Gastroesophageal sphincter (tissue), 4 donors: ENCODE measurements at regions not wholly inside any gene's neighbourhood (a gene's known extent, or its start where the extent isn't known, plus 50 kb on each side); places are given as distances from the start of the nearest gene placed in this dataset.

Experiments used
- ATAC-seq: fragments of 150-250 bp; one replicate; pipeline ENCODE4 v1.9.1; 2016; ENCODE audit warnings: mild to moderate bottlenecking, moderate library complexity
- H3K27ac ChIP-seq, 4 donors: fragments of 200-600 bp; sonication (generic) in 3 of 4; 1 replicate in 3 of 4; 2 replicates in 1 of 4; pipeline ENCODE4 v1.5.1; 2016 to 2019
- H3K27me3 ChIP-seq: fragments of 200-600 bp; sonication (generic); one replicate; pipeline ENCODE4 v1.5.1; 2019
- H3K36me3 ChIP-seq, 2 donors: fragments of 200-600 bp; sonication (generic); one replicate each; pipeline ENCODE4 v1.5.1; 2019; ENCODE audit warnings: control low read depth in 1 of 2
- H3K4me1 ChIP-seq, 3 donors: fragments of 200-600 bp; sonication (generic); 1 replicate in 2 of 3; 2 replicates in 1 of 3; pipeline ENCODE4 v1.5.1; 2016 to 2019; ENCODE audit warnings: control low read depth in 2 of 3
- H3K4me3 ChIP-seq, 2 donors: fragments of 200-600 bp; sonication (generic); one replicate each; pipeline ENCODE4 v1.5.1; 2019; ENCODE audit warnings: mild to moderate bottlenecking in 1 of 2, moderate library complexity in 1 of 2
- H3K9me3 ChIP-seq, 3 donors: fragments of 200-600 bp; sonication (generic); one replicate each; pipeline ENCODE4 v1.5.1; 2017 to 2019; ENCODE audit warnings: control low read depth in 2 of 3
- EP300 ChIP-seq: sonication (generic); formaldehyde crosslinking; IDR thresholded peaks from one replicate; pipeline ENCODE4 v1.6.1; 2017; ENCODE audit warnings: antibody characterized with exemption, mild to moderate bottlenecking
- POLR2A ChIP-seq, 2 donors: fragments of 450-650 bp; IDR thresholded peaks; one replicate each; pipeline ENCODE4 v1.6.1; 2017; ENCODE audit warnings: antibody characterized with exemption in 2 of 2, mild to moderate bottlenecking in 2 of 2, moderate library complexity in 1 of 2
- POLR2AphosphoS5 ChIP-seq: sonication (generic); formaldehyde crosslinking; IDR thresholded peaks from one replicate; pipeline ENCODE4 v1.6.1; 2017; ENCODE audit warnings: antibody characterized with exemption
- WGBS, 2 donors: methylation state at CpG; one replicate each; pipeline ENCODE4 v1.1.5; 2018; ENCODE audit warnings: low coverage in 1 of 2; 5-methylcytosine and 5-hydroxymethylcytosine counted together
- TF ChIP-seq, protein P1 (sequence below), 4 experiments: fragments of 200-600 bp in 2 of 4; fragments of 450-650 bp in 2 of 4; sonication (generic) in 1 of 4; IDR thresholded peaks; one replicate each; pipeline ENCODE4 v1.5.1; 2017 to 2019; ENCODE audit warnings: antibody characterized with exemption in 4 of 4, mild to moderate bottlenecking in 2 of 4, moderate library complexity in 2 of 4

GRCh38 chr4:158046345-158046744 is 126.5 kb downstream of the GASK1B start:
- Histone ChIP-seq H3K27me3 (no peaks in the 10 kb centered on the region), H3K4me3 (no peak overlapping the region), H3K4me1 (no peaks in the 10 kb centered on the region), H3K9me3 (no peaks in the 10 kb centered on the region), H3K27ac (no peak overlapping the region), H3K36me3 (no peaks in the 10 kb centered on the region)
- WGBS, 2 donors: 65 to 79% methylated on average over 4 of the region's 4 CpGs
- no peak for ATAC-seq
- TF ChIP-seq POLR2A (IDR thresholded peaks at IDR 0.05) (no peak), EP300 (no peak), POLR2AphosphoS5 (no peak)
- TF ChIP-seq, protein P1, sequence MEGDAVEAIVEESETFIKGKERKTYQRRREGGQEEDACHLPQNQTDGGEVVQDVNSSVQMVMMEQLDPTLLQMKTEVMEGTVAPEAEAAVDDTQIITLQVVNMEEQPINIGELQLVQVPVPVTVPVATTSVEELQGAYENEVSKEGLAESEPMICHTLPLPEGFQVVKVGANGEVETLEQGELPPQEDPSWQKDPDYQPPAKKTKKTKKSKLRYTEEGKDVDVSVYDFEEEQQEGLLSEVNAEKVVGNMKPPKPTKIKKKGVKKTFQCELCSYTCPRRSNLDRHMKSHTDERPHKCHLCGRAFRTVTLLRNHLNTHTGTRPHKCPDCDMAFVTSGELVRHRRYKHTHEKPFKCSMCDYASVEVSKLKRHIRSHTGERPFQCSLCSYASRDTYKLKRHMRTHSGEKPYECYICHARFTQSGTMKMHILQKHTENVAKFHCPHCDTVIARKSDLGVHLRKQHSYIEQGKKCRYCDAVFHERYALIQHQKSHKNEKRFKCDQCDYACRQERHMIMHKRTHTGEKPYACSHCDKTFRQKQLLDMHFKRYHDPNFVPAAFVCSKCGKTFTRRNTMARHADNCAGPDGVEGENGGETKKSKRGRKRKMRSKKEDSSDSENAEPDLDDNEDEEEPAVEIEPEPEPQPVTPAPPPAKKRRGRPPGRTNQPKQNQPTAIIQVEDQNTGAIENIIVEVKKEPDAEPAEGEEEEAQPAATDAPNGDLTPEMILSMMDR (IDR thresholded peaks at IDR 0.05): no peak

GRCh38 chr4:158043971-158044618 is 128.7 kb downstream of the GASK1B start:
- no CpG with 5 or more reads among the region's 41 CpGs for WGBS, 2 donors
- H3K9me3 ChIP-seq: peaks cover 0 to 4% (median 0%) of the 10 kb centered on the region in 3 donors
- TF ChIP-seq POLR2AphosphoS5 (no peak), EP300 (no peak), POLR2A (IDR thresholded peaks at IDR 0.05) (no peak)
- TF ChIP-seq, protein P1 (IDR thresholded peaks at IDR 0.05): no peak
- H3K4me1 ChIP-seq: no peaks in the 10 kb centered on the region
- no peak overlapping the region for H3K27ac ChIP-seq
- H3K27me3 ChIP-seq: no peaks in the 10 kb centered on the region
- ATAC-seq: no peak
- no peak overlapping the region for H3K4me3 ChIP-seq
- H3K36me3 ChIP-seq: no peaks in the 10 kb centered on the region

DNA sequence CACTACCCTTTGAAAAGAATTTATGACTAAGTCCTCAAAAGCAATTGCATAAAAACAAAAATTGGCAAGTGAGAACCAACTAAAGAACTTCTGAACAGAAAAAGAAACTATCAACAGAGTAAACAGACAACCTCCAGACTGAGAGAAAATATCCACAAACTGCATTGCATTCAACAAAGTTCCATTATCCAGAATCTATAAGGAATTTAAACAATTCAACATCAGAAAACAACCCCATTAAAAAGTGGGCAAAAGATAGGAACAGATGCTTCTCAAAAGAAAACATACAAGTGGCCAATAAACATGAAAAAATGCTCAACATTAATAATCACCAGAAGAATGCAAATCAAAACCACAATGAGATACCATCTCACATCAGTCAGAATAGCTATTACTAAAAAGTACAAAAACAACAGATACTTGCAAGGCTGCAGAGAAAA is 130.2 kb downstream of the GASK1B start:
- ATAC-seq: no peak
- H3K36me3 ChIP-seq: no peaks in the 10 kb centered on the region
- H3K27ac ChIP-seq: no peak overlapping the region
- peaks cover 0 to 18% (median 0%) of the 10 kb centered on the region in 3 donors for H3K9me3 ChIP-seq
- H3K4me1 ChIP-seq: no peaks in the 10 kb centered on the region
- TF ChIP-seq POLR2A (IDR thresholded peaks at IDR 0.05): no peak
- TF ChIP-seq, protein P1 (IDR thresholded peaks at IDR 0.05): no peak
- no peak for TF ChIP-seq EP300
- no peak for TF ChIP-seq POLR2AphosphoS5
- H3K4me3 ChIP-seq: no peak overlapping the region
- no peaks in the 10 kb centered on the region for H3K27me3 ChIP-seq

- H3K36me3 ChIP-seq: no peaks in the 10 kb centered on the region
- H3K27me3 ChIP-seq: no peaks in the 10 kb centered on the region
- ATAC-seq: no peak
- no peak for TF ChIP-seq POLR2A (IDR thresholded peaks at IDR 0.05)
- TF ChIP-seq, protein P1 (IDR thresholded peaks at IDR 0.05): no peak
- TF ChIP-seq POLR2AphosphoS5: no peak
- TF ChIP-seq EP300: no peak
- H3K9me3 ChIP-seq: peaks cover 0 to 22% (median 0%) of the 10 kb centered on the region in 3 donors
- H3K4me1 ChIP-seq: peaks cover 0 to 2% (median 0%) of the 10 kb centered on the region in 3 donors
- no peak overlapping the region for H3K27ac ChIP-seq
- no peak overlapping the region for H3K4me3 ChIP-seq
Observed at GRCh38 chr4:158038718-158039117, 134.1 kb downstream of the GASK1B start.

GRCh38 chr4:158036998-158037397 is 135.8 kb downstream of the GASK1B start:
- ATAC-seq: no peak
- Histone ChIP-seq H3K4me1 (peaks cover 0 to 9% (median 3%) of the 10 kb centered on the region in 3 donors), H3K4me3 (no peak overlapping the region), H3K36me3 (no peaks in the 10 kb centered on the region), H3K27ac (no peak overlapping the region), H3K9me3 (peaks cover 0 to 22% (median 0%) of the 10 kb centered on the region in 3 donors), H3K27me3 (no peaks in the 10 kb centered on the region)
- no CpG with 5 or more reads among the region's 1 CpG for WGBS, 2 donors
- TF ChIP-seq POLR2AphosphoS5 (no peak), POLR2A (IDR thresholded peaks at IDR 0.05) (no peak), EP300 (no peak)
- TF ChIP-seq, protein P1 (IDR thresholded peaks at IDR 0.05): no peak
